Fibroblast of lung (primary cell): ENCODE measurements at regions not wholly inside any gene's neighbourhood (a gene's known extent, or its start where the extent isn't known, plus 50 kb on each side); places are given as distances from the start of the nearest gene placed in this dataset.
"Not testable (repeated sequence)": the region's sequence is repeated elsewhere in the genome, so short reads cannot be mapped to it uniquely, and the experiment has no call there.

Source experiments
- EZH2 ChIP-seq: IDR thresholded peaks from 2 replicates; pipeline ENCODE4 v1.5.1; 2012; ENCODE audit warnings: low read length, control low read depth, mild to moderate bottlenecking; ENCODE audit errors: missing control alignments
- TF ChIP-seq, protein P1 (sequence below), 2 donors: IDR thresholded peaks in 1 of 2; conservative IDR thresholded peaks in 1 of 2; 1 replicate in 1 of 2; 2 replicates in 1 of 2; pipeline ENCODE4 v1.5.1; 2011 to 2012; ENCODE audit warnings: low read length in 2 of 2, control low read depth in 1 of 2, inconsistent platforms in 1 of 2, low read depth in 1 of 2, mild to moderate bottlenecking in 1 of 2

- not testable (repeated sequence) for TF ChIP-seq EZH2
- TF ChIP-seq, protein P1, sequence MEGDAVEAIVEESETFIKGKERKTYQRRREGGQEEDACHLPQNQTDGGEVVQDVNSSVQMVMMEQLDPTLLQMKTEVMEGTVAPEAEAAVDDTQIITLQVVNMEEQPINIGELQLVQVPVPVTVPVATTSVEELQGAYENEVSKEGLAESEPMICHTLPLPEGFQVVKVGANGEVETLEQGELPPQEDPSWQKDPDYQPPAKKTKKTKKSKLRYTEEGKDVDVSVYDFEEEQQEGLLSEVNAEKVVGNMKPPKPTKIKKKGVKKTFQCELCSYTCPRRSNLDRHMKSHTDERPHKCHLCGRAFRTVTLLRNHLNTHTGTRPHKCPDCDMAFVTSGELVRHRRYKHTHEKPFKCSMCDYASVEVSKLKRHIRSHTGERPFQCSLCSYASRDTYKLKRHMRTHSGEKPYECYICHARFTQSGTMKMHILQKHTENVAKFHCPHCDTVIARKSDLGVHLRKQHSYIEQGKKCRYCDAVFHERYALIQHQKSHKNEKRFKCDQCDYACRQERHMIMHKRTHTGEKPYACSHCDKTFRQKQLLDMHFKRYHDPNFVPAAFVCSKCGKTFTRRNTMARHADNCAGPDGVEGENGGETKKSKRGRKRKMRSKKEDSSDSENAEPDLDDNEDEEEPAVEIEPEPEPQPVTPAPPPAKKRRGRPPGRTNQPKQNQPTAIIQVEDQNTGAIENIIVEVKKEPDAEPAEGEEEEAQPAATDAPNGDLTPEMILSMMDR (conservative IDR thresholded peaks at IDR 0.05 in 1 of 2, IDR thresholded peaks at IDR 0.05 in 1 of 2; ENCODE audit: low read depth in 1 of 2, low read length in 2 of 2) = not testable (repeated sequence)
Measured at GRCh38 chrX:92528995-92529394, 749.8 kb downstream of the PCDH11X start.
